WI38 (cell line): ENCODE measurements at regions not wholly inside any gene's neighbourhood (a gene's known extent, or its start where the extent isn't known, plus 50 kb on each side); places are given as distances from the start of the nearest gene placed in this dataset.

Source experiments
- H3K4me3 ChIP-seq: 2 replicates; pipeline ENCODE4 v1.5.1; 2011; ENCODE audit warnings: low read depth, mild to moderate bottlenecking, control low read depth, low read length
- CTCF ChIP-seq: IDR thresholded peaks from 2 replicates; pipeline ENCODE4 v1.5.1; 2012; ENCODE audit warnings: low read depth, mild to moderate bottlenecking, control low read depth, low read length

GRCh38 chr15:85905751-85906450 is 111.2 kb upstream of the KLHL25 start:
- H3K4me3 ChIP-seq = no peak overlapping the region
- no peak for TF ChIP-seq CTCF

- no peak for TF ChIP-seq CTCF
These were observed 111.9 kb upstream of the KLHL25 start for GRCh38 chr15:85906640-85907039.

GRCh38 chr15:85910834-85911233 is 116.1 kb upstream of the KLHL25 start:
- H3K4me3 ChIP-seq = no peak overlapping the region
- TF ChIP-seq CTCF = no peak

More at GRCh38 chr15:85906640-85907039, 111.9 kb upstream of the KLHL25 start:
- no peak overlapping the region for H3K4me3 ChIP-seq

- H3K4me3 ChIP-seq = no peak overlapping the region
- TF ChIP-seq CTCF = no peak
These were observed 118.7 kb upstream of the KLHL25 start for GRCh38 chr15:85913461-85913860.

- H3K4me3 ChIP-seq = no peak overlapping the region
- no peak for TF ChIP-seq CTCF
These were observed 126.2 kb upstream of the KLHL25 start for GRCh38 chr15:85920956-85921355.

- no peak for TF ChIP-seq CTCF
- no peak overlapping the region for H3K4me3 ChIP-seq
These were observed 129.4 kb upstream of the KLHL25 start for GRCh38 chr15:85924088-85924487.

- H3K4me3 ChIP-seq = no peak overlapping the region
- no peak for TF ChIP-seq CTCF
These were observed 131.0 kb upstream of the KLHL25 start for GRCh38 chr15:85925649-85926237.
